ENCODE measurements at regions not wholly inside any gene's neighbourhood (a gene's known extent, or its start where the extent isn't known, plus 50 kb on each side); places are given as distances from the start of the nearest gene placed in this dataset.

GRCh38 chrX:125103693-125104092 is 216.0 kb upstream of the TEX13C start:
- Histone ChIP-seq H3K4me2 (no peak overlapping the region), H4K20me1 (ENCODE audit: low read depth) (no peaks in the 10 kb centered on the region), H3K4me1 (peaks cover 6% of the 10 kb centered on the region), H2AFZ (replicated peaks) (no peak overlapping the region), H3K36me3 (no peaks in the 10 kb centered on the region), H3K9me3 (ENCODE audit: low read depth) (no peaks in the 10 kb centered on the region), H3K27ac (no peak overlapping the region), H3K4me3 (no peak overlapping the region), H3K79me2 (ENCODE audit: low read depth) (no peaks in the 10 kb centered on the region), H3K9ac (no peak overlapping the region), H3K27me3 (no peaks in the 10 kb centered on the region), H3F3A (ENCODE audit: low read depth) (no peaks in the 10 kb centered on the region)
- Mint-ChIP-seq H3K27ac (no peak overlapping the region), H3K4me1 (peaks cover 5% of the 10 kb centered on the region), H3K4me3 (no peak overlapping the region), H3K27me3 (ENCODE audit: insufficient read depth, low read depth) (no peaks in the 10 kb centered on the region), H3K9me3 (no peaks in the 10 kb centered on the region), H3K36me3 (no peaks in the 10 kb centered on the region)
- no peak for DNase-seq (ENCODE audit: low spot score)
- TF ChIP-seq CTCF (IDR thresholded peaks at IDR 0.05) (no peak), EZH2phosphoT487 (IDR thresholded peaks at IDR 0.05) (no peak), EZH2 (IDR thresholded peaks at IDR 0.05) (no peak)

GRCh38 chrX:125108921-125109320 is 210.8 kb upstream of the TEX13C start:
- H3K9ac ChIP-seq: no peak overlapping the region
- no peak overlapping the region for H3K4me3 Mint-ChIP-seq
- no peak for TF ChIP-seq EZH2phosphoT487 (IDR thresholded peaks at IDR 0.05)
- TF ChIP-seq CTCF (IDR thresholded peaks at IDR 0.05): no peak
- no peak for TF ChIP-seq EZH2 (IDR thresholded peaks at IDR 0.05)
- no peaks in the 10 kb centered on the region for H3K4me1 ChIP-seq
- no peaks in the 10 kb centered on the region for H3K9me3 ChIP-seq (ENCODE audit: low read depth)
- H3K36me3 ChIP-seq: no peaks in the 10 kb centered on the region
- no peaks in the 10 kb centered on the region for H3K79me2 ChIP-seq (ENCODE audit: low read depth)
- no peaks in the 10 kb centered on the region for H3K36me3 Mint-ChIP-seq
- H3K9me3 Mint-ChIP-seq: no peaks in the 10 kb centered on the region
- no peaks in the 10 kb centered on the region for H4K20me1 ChIP-seq (ENCODE audit: low read depth)
- H3F3A ChIP-seq (ENCODE audit: low read depth): no peaks in the 10 kb centered on the region
- no peak overlapping the region for H3K27ac ChIP-seq
- no peak for DNase-seq (ENCODE audit: low spot score)
- no peak overlapping the region for H3K27ac Mint-ChIP-seq
- no peak overlapping the region for H3K4me3 ChIP-seq
- no peaks in the 10 kb centered on the region for H3K27me3 ChIP-seq
- H3K4me2 ChIP-seq: no peak overlapping the region
- H3K27me3 Mint-ChIP-seq (ENCODE audit: insufficient read depth, low read depth): no peaks in the 10 kb centered on the region
- no peaks in the 10 kb centered on the region for H3K4me1 Mint-ChIP-seq
- H2AFZ ChIP-seq (replicated peaks): no peak overlapping the region

DNA sequence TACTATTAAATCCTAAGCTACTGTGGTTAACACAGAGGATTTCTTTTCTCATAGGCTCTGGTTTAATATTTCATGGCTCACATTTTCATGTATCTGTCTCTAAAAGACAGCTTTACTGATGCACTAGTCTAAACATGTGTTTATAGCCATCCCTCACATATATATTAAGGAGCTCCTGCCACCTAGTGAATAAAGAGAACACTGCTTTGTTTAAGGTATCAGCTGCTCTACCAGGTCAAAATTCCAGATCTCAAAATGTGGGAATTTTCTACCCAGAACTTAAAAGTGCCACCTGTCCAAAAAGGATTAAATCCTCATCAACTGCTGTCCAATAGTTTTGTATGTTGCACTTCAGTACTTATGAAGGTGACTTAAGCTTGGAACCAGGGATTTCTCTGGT is 188.5 kb upstream of the TEX13C start:
- Histone ChIP-seq H3K4me2 (no peak overlapping the region), H3F3A (ENCODE audit: low read depth) (no peaks in the 10 kb centered on the region), H3K36me3 (no peaks in the 10 kb centered on the region), H3K79me2 (ENCODE audit: low read depth) (no peaks in the 10 kb centered on the region), H3K27me3 (no peaks in the 10 kb centered on the region), H3K4me1 (no peaks in the 10 kb centered on the region), H3K27ac (no peak overlapping the region), H4K20me1 (ENCODE audit: low read depth) (no peaks in the 10 kb centered on the region), H3K9me3 (ENCODE audit: low read depth) (no peaks in the 10 kb centered on the region), H2AFZ (replicated peaks) (no peak overlapping the region), H3K4me3 (no peak overlapping the region), H3K9ac (no peak overlapping the region)
- Mint-ChIP-seq H3K36me3 (no peaks in the 10 kb centered on the region), H3K27ac (no peak overlapping the region), H3K4me3 (no peak overlapping the region), H3K4me1 (no peaks in the 10 kb centered on the region), H3K9me3 (peaks cover 3% of the 10 kb centered on the region), H3K27me3 (ENCODE audit: insufficient read depth, low read depth) (peaks cover 3% of the 10 kb centered on the region)
- DNase-seq (ENCODE audit: low spot score): peak; percentile 12
- TF ChIP-seq EZH2phosphoT487 (IDR thresholded peaks at IDR 0.05) (no peak), CTCF (IDR thresholded peaks at IDR 0.05) (peak; percentile 46)

- Histone ChIP-seq H3K27ac (no peak overlapping the region), H2AFZ (replicated peaks) (no peak overlapping the region), H3K9me3 (ENCODE audit: low read depth) (no peaks in the 10 kb centered on the region), H4K20me1 (ENCODE audit: low read depth) (no peaks in the 10 kb centered on the region), H3K79me2 (ENCODE audit: low read depth) (no peaks in the 10 kb centered on the region), H3K4me1 (no peaks in the 10 kb centered on the region), H3K4me2 (no peak overlapping the region), H3K36me3 (no peaks in the 10 kb centered on the region), H3F3A (ENCODE audit: low read depth) (no peaks in the 10 kb centered on the region), H3K27me3 (no peaks in the 10 kb centered on the region), H3K4me3 (no peak overlapping the region), H3K9ac (no peak overlapping the region)
- H3K9me3 Mint-ChIP-seq: peaks cover 3% of the 10 kb centered on the region
- no peaks in the 10 kb centered on the region for H3K4me1 Mint-ChIP-seq
- peak; percentile 29 for DNase-seq (ENCODE audit: low spot score)
- TF ChIP-seq EZH2 (IDR thresholded peaks at IDR 0.05) (no peak), EZH2phosphoT487 (IDR thresholded peaks at IDR 0.05) (no peak), CTCF (IDR thresholded peaks at IDR 0.05) (peak; percentile 57)
- no peaks in the 10 kb centered on the region for H3K36me3 Mint-ChIP-seq
- H3K4me3 Mint-ChIP-seq: no peak overlapping the region
- peaks cover 3% of the 10 kb centered on the region for H3K27me3 Mint-ChIP-seq (ENCODE audit: insufficient read depth, low read depth)
- no peak overlapping the region for H3K27ac Mint-ChIP-seq
Measured at GRCh38 chrX:125132274-125132673, 187.4 kb upstream of the TEX13C start.

All from neural progenitor cell (in vitro differentiated cells).